Body of pancreas (tissue), 4 donors: ENCODE measurements at regions not wholly inside any gene's neighbourhood (a gene's known extent, or its start where the extent isn't known, plus 50 kb on each side); places are given as distances from the start of the nearest gene placed in this dataset.

Experiments
- POLR2A ChIP-seq, 3 donors: fragments of 450-650 bp; IDR thresholded peaks; one replicate each; pipeline ENCODE4 v1.6.1; 2016; ENCODE audit warnings: antibody characterized with exemption in 3 of 3, mild to moderate bottlenecking in 2 of 3
- TF ChIP-seq, protein P1 (sequence below), 7 experiments: fragments of 450-650 bp in 4 of 7; fragments of 200-600 bp in 3 of 7; sonication (generic) in 3 of 7; IDR thresholded peaks; one replicate each; pipeline ENCODE4 v1.5.1; 2016 to 2019; ENCODE audit warnings: antibody characterized with exemption in 7 of 7

DNA sequence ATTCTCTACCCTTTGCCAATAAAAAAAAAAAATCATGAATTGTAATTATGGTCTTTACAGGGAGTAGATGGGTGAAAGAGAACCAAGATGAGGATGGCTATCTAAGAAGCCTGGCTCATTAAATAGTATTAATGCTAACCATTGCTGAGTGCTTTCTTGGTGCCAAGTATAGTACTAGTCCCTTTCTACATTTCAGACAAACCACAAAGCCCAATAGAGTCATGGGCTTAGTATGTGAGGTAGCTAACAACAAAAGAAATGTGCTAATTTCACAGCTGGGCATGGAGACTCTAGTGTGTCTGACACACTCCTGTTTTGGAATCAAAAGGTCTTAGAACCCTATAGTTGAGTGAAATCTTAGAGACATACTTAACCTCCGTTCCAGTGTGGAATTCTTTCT lies 84.5 kb upstream of the ESRRG start:
- TF ChIP-seq, protein P1, sequence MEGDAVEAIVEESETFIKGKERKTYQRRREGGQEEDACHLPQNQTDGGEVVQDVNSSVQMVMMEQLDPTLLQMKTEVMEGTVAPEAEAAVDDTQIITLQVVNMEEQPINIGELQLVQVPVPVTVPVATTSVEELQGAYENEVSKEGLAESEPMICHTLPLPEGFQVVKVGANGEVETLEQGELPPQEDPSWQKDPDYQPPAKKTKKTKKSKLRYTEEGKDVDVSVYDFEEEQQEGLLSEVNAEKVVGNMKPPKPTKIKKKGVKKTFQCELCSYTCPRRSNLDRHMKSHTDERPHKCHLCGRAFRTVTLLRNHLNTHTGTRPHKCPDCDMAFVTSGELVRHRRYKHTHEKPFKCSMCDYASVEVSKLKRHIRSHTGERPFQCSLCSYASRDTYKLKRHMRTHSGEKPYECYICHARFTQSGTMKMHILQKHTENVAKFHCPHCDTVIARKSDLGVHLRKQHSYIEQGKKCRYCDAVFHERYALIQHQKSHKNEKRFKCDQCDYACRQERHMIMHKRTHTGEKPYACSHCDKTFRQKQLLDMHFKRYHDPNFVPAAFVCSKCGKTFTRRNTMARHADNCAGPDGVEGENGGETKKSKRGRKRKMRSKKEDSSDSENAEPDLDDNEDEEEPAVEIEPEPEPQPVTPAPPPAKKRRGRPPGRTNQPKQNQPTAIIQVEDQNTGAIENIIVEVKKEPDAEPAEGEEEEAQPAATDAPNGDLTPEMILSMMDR (IDR thresholded peaks at IDR 0.05), result no peak
- no peak for TF ChIP-seq POLR2A (IDR thresholded peaks at IDR 0.05)
